ENCODE measurements at regions not wholly inside any gene's neighbourhood (a gene's known extent, or its start where the extent isn't known, plus 50 kb on each side); places are given as distances from the start of the nearest gene placed in this dataset.

- H3K27ac ChIP-seq, result no peak overlapping the region
- no peaks in the 10 kb centered on the region for H3K27me3 ChIP-seq (replicated peaks; ENCODE audit: insufficient read depth)
- H3K9me3 ChIP-seq (ENCODE audit: low read depth), result no peaks in the 10 kb centered on the region
- H3K4me3 ChIP-seq, result no peak overlapping the region
- H3K36me3 ChIP-seq (ENCODE audit: low read depth), result no peaks in the 10 kb centered on the region
- H3K4me1 ChIP-seq (ENCODE audit: insufficient read depth), result 0 out of 2 replicates have a peak, but pooled peaks cover 6% of the 10 kb centered on the region
- in situ Hi-C loops (cut with MboI), result no loop called here
- H3K79me2 ChIP-seq (ENCODE audit: insufficient read depth), result no peaks in the 10 kb centered on the region
- TF ChIP-seq EZH2phosphoT487 (IDR thresholded peaks at IDR 0.05; ENCODE audit: insufficient read depth, low read depth) (no peak), EZH2 (IDR thresholded peaks at IDR 0.05; ENCODE audit: insufficient read depth, poor library complexity, severe bottlenecking) (no peak)
- 46 to 49% methylated on average over 7 of the region's 7 CpGs for WGBS, 2 experiments (ENCODE audit: low coverage in 1 of 2, low lambda C conversion rate in 2 of 2, missing lambda C conversion rate in 2 of 2)
- DNase-seq, result peak; percentile 84
- no peaks in the 10 kb centered on the region for H3K9me2 ChIP-seq (ENCODE audit: insufficient read depth)
- no peak overlapping the region for H2AFZ ChIP-seq
- 0 out of 2 replicates have a peak, but pooled peaks cover 6% of the 10 kb centered on the region for H3F3A ChIP-seq (ENCODE audit: insufficient read depth)
- H3K9ac ChIP-seq, result no peak overlapping the region
- H3K4me2 ChIP-seq (ENCODE audit: unreplicated experiment), result no peak overlapping the region
- no peaks in the 10 kb centered on the region for H4K20me1 ChIP-seq (ENCODE audit: insufficient read depth)
Observed at GRCh38 chr1:79100385-79100784, 93.9 kb upstream of the ADGRL4 start.

GRCh38 chr1:79090985-79091384 is 84.5 kb upstream of the ADGRL4 start:
- no peaks in the 10 kb centered on the region for H3K79me2 ChIP-seq (ENCODE audit: insufficient read depth)
- H3K4me2 ChIP-seq (ENCODE audit: unreplicated experiment), result no peak overlapping the region
- no peaks in the 10 kb centered on the region for H3F3A ChIP-seq (ENCODE audit: insufficient read depth)
- no peaks in the 10 kb centered on the region for H3K36me3 ChIP-seq (ENCODE audit: low read depth)
- no peaks in the 10 kb centered on the region for H3K27me3 ChIP-seq (replicated peaks; ENCODE audit: insufficient read depth)
- H2AFZ ChIP-seq, result no peak overlapping the region
- in situ Hi-C loops (cut with MboI), result no loop called here
- H3K9me2 ChIP-seq (ENCODE audit: insufficient read depth), result no peaks in the 10 kb centered on the region
- no peaks in the 10 kb centered on the region for H3K9me3 ChIP-seq (ENCODE audit: low read depth)
- DNase-seq, result no peak
- TF ChIP-seq EZH2phosphoT487 (IDR thresholded peaks at IDR 0.05; ENCODE audit: insufficient read depth, low read depth), result no peak
- no peak for TF ChIP-seq EZH2 (IDR thresholded peaks at IDR 0.05; ENCODE audit: insufficient read depth, poor library complexity, severe bottlenecking)
- no peak overlapping the region for H3K9ac ChIP-seq
- no peak overlapping the region for H3K27ac ChIP-seq
- H4K20me1 ChIP-seq (ENCODE audit: insufficient read depth), result no peaks in the 10 kb centered on the region
- no peak overlapping the region for H3K4me3 ChIP-seq
- no peaks in the 10 kb centered on the region for H3K4me1 ChIP-seq (ENCODE audit: insufficient read depth)

GRCh38 chr1:79089946-79090345 is 83.4 kb upstream of the ADGRL4 start:
- Histone ChIP-seq H3K4me3 (no peak overlapping the region), H2AFZ (no peak overlapping the region)

GRCh38 chr1:79082233-79082632 is 75.7 kb upstream of the ADGRL4 start:
- no peaks in the 10 kb centered on the region for H4K20me1 ChIP-seq (ENCODE audit: insufficient read depth)
- H3K27ac ChIP-seq, result no peak overlapping the region
- in situ Hi-C loops (cut with MboI), result no loop called here
- H3K4me1 ChIP-seq (ENCODE audit: insufficient read depth), result peaks cover 8% of the 10 kb centered on the region; the same call in 1 of the 2 replicates
- H3K27me3 ChIP-seq (replicated peaks; ENCODE audit: insufficient read depth), result no peaks in the 10 kb centered on the region
- WGBS, 2 experiments (ENCODE audit: low coverage in 1 of 2, low lambda C conversion rate in 2 of 2, missing lambda C conversion rate in 2 of 2), result 53 to 58% methylated on average over 2 of the region's 2 CpGs
- no peak overlapping the region for H3K4me3 ChIP-seq
- no peaks in the 10 kb centered on the region for H3K9me2 ChIP-seq (ENCODE audit: insufficient read depth)
- H3K79me2 ChIP-seq (ENCODE audit: insufficient read depth), result no peaks in the 10 kb centered on the region
- H3K4me2 ChIP-seq (ENCODE audit: unreplicated experiment), result no peak overlapping the region
- no peaks in the 10 kb centered on the region for H3K36me3 ChIP-seq (ENCODE audit: low read depth)
- no peak overlapping the region for H3K9ac ChIP-seq
- H3K9me3 ChIP-seq (ENCODE audit: low read depth), result no peaks in the 10 kb centered on the region
- H3F3A ChIP-seq (ENCODE audit: insufficient read depth), result 0 out of 2 replicates have a peak, but pooled peaks cover 7% of the 10 kb centered on the region
- no peak for DNase-seq
- TF ChIP-seq EZH2 (IDR thresholded peaks at IDR 0.05; ENCODE audit: insufficient read depth, poor library complexity, severe bottlenecking), result no peak
- no peak for TF ChIP-seq EZH2phosphoT487 (IDR thresholded peaks at IDR 0.05; ENCODE audit: insufficient read depth, low read depth)
- H2AFZ ChIP-seq, result no peak overlapping the region

More at GRCh38 chr1:79089946-79090345, 83.4 kb upstream of the ADGRL4 start:
- H4K20me1 ChIP-seq (ENCODE audit: insufficient read depth), result no peaks in the 10 kb centered on the region
- H3K79me2 ChIP-seq (ENCODE audit: insufficient read depth), result no peaks in the 10 kb centered on the region
- H3K36me3 ChIP-seq (ENCODE audit: low read depth), result no peaks in the 10 kb centered on the region
- H3K27me3 ChIP-seq (replicated peaks; ENCODE audit: insufficient read depth), result no peaks in the 10 kb centered on the region
- peak; percentile 6 for DNase-seq
- in situ Hi-C loops (cut with MboI), result no loop called here
- H3F3A ChIP-seq (ENCODE audit: insufficient read depth), result no peaks in the 10 kb centered on the region
- no peaks in the 10 kb centered on the region for H3K4me1 ChIP-seq (ENCODE audit: insufficient read depth)
- H3K9ac ChIP-seq, result no peak overlapping the region
- 31% methylated on average over 2 of the region's 2 CpGs for WGBS, 2 experiments (ENCODE audit: low coverage in 1 of 2, low lambda C conversion rate in 2 of 2, missing lambda C conversion rate in 2 of 2)
- no peak overlapping the region for H3K27ac ChIP-seq
- H3K9me2 ChIP-seq (ENCODE audit: insufficient read depth), result no peaks in the 10 kb centered on the region
- no peaks in the 10 kb centered on the region for H3K9me3 ChIP-seq (ENCODE audit: low read depth)
- H3K4me2 ChIP-seq (ENCODE audit: unreplicated experiment), result no peak overlapping the region
- no peak for TF ChIP-seq EZH2phosphoT487 (IDR thresholded peaks at IDR 0.05; ENCODE audit: insufficient read depth, low read depth)
- TF ChIP-seq EZH2 (IDR thresholded peaks at IDR 0.05; ENCODE audit: insufficient read depth, poor library complexity, severe bottlenecking), result no peak

- Histone ChIP-seq H3K4me1 (ENCODE audit: insufficient read depth) (peaks cover 8% of the 10 kb centered on the region; the same call in 1 of the 2 replicates), H3K27me3 (replicated peaks; ENCODE audit: insufficient read depth) (no peaks in the 10 kb centered on the region), H3K9me2 (ENCODE audit: insufficient read depth) (no peaks in the 10 kb centered on the region), H3K9me3 (ENCODE audit: low read depth) (no peaks in the 10 kb centered on the region), H3K4me2 (ENCODE audit: unreplicated experiment) (no peak overlapping the region), H3K36me3 (ENCODE audit: low read depth) (no peaks in the 10 kb centered on the region), H3K79me2 (ENCODE audit: insufficient read depth) (no peaks in the 10 kb centered on the region), H3K4me3 (no peak overlapping the region), H4K20me1 (ENCODE audit: insufficient read depth) (no peaks in the 10 kb centered on the region), H3K9ac (no peak overlapping the region), H3F3A (ENCODE audit: insufficient read depth) (0 out of 2 replicates have a peak, but pooled peaks cover 7% of the 10 kb centered on the region), H3K27ac (no peak overlapping the region), H2AFZ (peak overlapping the region; percentile 59)
- TF ChIP-seq EZH2phosphoT487 (IDR thresholded peaks at IDR 0.05; ENCODE audit: insufficient read depth, low read depth) (no peak), EZH2 (IDR thresholded peaks at IDR 0.05; ENCODE audit: insufficient read depth, poor library complexity, severe bottlenecking) (no peak)
- in situ Hi-C loops (cut with MboI), result no loop called here
- peak; percentile 83 for DNase-seq
Observed at GRCh38 chr1:79079770-79080169, 73.2 kb upstream of the ADGRL4 start.

Measured in GM23248 (cell line).